NB4 (cell line): ENCODE measurements at regions not wholly inside any gene's neighbourhood (a gene's known extent, or its start where the extent isn't known, plus 50 kb on each side); places are given as distances from the start of the nearest gene placed in this dataset.

Experiments used
- DNase-seq: peaks from one replicate; pipeline ENCODE4 v3.0.0; 2010; ENCODE audit warnings: low read depth
- H3K4me3 ChIP-seq: one replicate; pipeline ENCODE4 v1.5.1; 2011; ENCODE audit warnings: mild to moderate bottlenecking, low read depth, low read length, moderate library complexity
- CTCF ChIP-seq: IDR thresholded peaks from one replicate; pipeline ENCODE4 v1.5.1; 2012; ENCODE audit warnings: low read depth, low read length
- MAX ChIP-seq: IDR thresholded peaks from 2 replicates; pipeline ENCODE4 v1.6.1; 2011; ENCODE audit warnings: low read depth, low read length
- MYC ChIP-seq: IDR thresholded peaks from 2 replicates; pipeline ENCODE4 v1.6.1; 2011; ENCODE audit warnings: low read depth, low read length
- POLR2A ChIP-seq: IDR thresholded peaks from 2 replicates; pipeline ENCODE4 v1.6.1; 2011; ENCODE audit warnings: mild to moderate bottlenecking; ENCODE audit not compliant: insufficient read length; ENCODE audit errors: extremely low read depth

- H3K4me3 ChIP-seq, result no peak overlapping the region
- TF ChIP-seq MAX (no peak), CTCF (no peak), MYC (no peak), POLR2A (no peak)
- DNase-seq, result no peak
These were observed 298.6 kb upstream of the DAB1 start for GRCh38 chr1:57722285-57722978.

- no peak overlapping the region for H3K4me3 ChIP-seq
- no peak for DNase-seq
- TF ChIP-seq MAX (no peak), POLR2A (no peak), CTCF (no peak), MYC (no peak)
These were observed 297.1 kb upstream of the DAB1 start for GRCh38 chr1:57721001-57721400.

- DNase-seq, result peak; percentile 20
- TF ChIP-seq MYC, result no peak
- no peak for TF ChIP-seq CTCF
- TF ChIP-seq POLR2A, result no peak
- no peak for TF ChIP-seq MAX
- no peak overlapping the region for H3K4me3 ChIP-seq
These were observed 295.4 kb upstream of the DAB1 start for GRCh38 chr1:57719274-57719673.

GRCh38 chr1:57713501-57713900 lies 289.6 kb upstream of the DAB1 start:
- TF ChIP-seq CTCF, result no peak
- no peak for TF ChIP-seq POLR2A
- TF ChIP-seq MAX, result no peak
- TF ChIP-seq MYC, result no peak
- H3K4me3 ChIP-seq, result no peak overlapping the region
- no peak for DNase-seq

- no peak for DNase-seq
- H3K4me3 ChIP-seq, result no peak overlapping the region
- TF ChIP-seq CTCF (no peak), POLR2A (no peak), MYC (no peak)
These were observed 289.0 kb upstream of the DAB1 start for GRCh38 chr1:57712846-57713245.

GRCh38 chr1:57711326-57711725 lies 287.5 kb upstream of the DAB1 start:
- H3K4me3 ChIP-seq, result no peak overlapping the region
- TF ChIP-seq POLR2A (no peak), MAX (no peak), CTCF (no peak), MYC (no peak)
- DNase-seq, result no peak
